Omental fat pad (tissue), 3 donors: ENCODE measurements at regions not wholly inside any gene's neighbourhood (a gene's known extent, or its start where the extent isn't known, plus 50 kb on each side); places are given as distances from the start of the nearest gene placed in this dataset.

Experiments
- ATAC-seq: fragments of 150-250 bp; one replicate; pipeline ENCODE4 v1.9.1; 2016; ENCODE audit warnings: mild to moderate bottlenecking, moderate library complexity; ENCODE audit not compliant: low FRiP score
- DNase-seq: peaks from one replicate; pipeline ENCODE4 v3.0.0-alpha.2; 2019; ENCODE audit warnings: low spot score
- TF ChIP-seq, protein P1 (sequence below), 3 donors: fragments of 450-650 bp; IDR thresholded peaks; one replicate each; pipeline ENCODE4 v1.5.1; 2016 to 2017; ENCODE audit warnings: antibody characterized with exemption in 3 of 3, mild to moderate bottlenecking in 3 of 3, moderate library complexity in 2 of 3

DNA sequence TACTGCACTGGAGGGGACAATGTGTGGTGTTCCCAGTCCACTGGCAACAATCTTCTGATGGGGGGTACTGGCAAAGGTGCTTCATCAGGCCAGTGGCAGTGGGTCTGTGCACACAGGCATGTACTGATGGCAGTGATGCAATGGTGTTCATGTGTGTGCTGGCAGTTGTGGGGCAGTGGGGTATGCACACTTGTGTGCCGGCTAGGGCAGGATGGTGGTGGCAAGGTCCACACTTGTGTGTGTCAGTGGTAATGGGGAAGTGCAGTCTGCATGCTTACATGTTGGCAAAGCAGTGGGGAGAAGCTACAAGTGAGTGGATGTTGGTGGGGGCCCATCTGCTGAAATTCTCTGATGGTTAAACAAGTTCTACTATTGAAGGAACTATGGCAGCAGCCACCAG is 504.6 kb upstream of the ZNF462 start:
- TF ChIP-seq, protein P1, sequence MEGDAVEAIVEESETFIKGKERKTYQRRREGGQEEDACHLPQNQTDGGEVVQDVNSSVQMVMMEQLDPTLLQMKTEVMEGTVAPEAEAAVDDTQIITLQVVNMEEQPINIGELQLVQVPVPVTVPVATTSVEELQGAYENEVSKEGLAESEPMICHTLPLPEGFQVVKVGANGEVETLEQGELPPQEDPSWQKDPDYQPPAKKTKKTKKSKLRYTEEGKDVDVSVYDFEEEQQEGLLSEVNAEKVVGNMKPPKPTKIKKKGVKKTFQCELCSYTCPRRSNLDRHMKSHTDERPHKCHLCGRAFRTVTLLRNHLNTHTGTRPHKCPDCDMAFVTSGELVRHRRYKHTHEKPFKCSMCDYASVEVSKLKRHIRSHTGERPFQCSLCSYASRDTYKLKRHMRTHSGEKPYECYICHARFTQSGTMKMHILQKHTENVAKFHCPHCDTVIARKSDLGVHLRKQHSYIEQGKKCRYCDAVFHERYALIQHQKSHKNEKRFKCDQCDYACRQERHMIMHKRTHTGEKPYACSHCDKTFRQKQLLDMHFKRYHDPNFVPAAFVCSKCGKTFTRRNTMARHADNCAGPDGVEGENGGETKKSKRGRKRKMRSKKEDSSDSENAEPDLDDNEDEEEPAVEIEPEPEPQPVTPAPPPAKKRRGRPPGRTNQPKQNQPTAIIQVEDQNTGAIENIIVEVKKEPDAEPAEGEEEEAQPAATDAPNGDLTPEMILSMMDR (IDR thresholded peaks at IDR 0.05) = no peak
- no peak for DNase-seq
- no peak for ATAC-seq

DNA sequence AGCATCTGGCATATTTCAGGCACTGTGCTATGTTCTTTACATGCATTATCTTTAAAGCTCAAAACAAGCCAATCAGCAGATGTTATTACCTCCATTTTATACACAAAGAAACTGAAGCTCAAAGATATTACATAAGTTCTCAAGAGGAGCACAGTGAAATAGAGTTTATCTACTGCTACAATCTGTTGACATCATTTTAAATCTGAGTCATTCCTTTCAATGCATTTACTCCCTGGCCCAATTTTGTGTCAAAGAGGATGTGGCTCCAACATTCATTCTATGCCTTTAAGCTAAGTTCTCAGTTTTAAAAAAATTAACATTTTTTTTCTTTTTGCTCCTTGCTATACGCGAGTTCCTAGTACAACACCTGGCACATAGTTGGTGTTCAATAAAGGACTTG is 486.3 kb upstream of the ZNF462 start:
- TF ChIP-seq, protein P1 (IDR thresholded peaks at IDR 0.05) = no peak
- DNase-seq (no peak), ATAC-seq (no peak)

- DNase-seq = no peak
- no peak for ATAC-seq
- TF ChIP-seq, protein P1 (IDR thresholded peaks at IDR 0.05) = no peak
Observed at GRCh38 chr9:106383072-106383471, 479.9 kb upstream of the ZNF462 start.

DNA sequence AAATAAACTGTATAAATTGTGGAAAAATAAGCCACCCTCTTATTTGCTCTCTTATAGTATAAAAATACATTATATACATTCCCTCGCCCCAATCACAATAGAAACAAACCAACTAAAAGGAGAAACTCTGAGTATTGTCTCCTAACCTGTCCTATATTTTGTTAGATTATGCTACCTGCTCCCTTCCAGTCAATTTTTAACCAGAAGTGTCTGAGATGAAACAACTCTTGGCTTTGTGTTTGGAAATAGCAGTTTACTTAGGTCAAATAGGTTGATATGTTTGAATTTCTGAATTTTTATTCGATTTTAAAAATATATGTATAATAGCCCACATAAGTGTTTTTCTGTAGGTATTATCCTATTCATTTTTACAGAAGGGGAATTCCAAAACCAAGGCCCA is 475.0 kb upstream of the ZNF462 start:
- DNase-seq (no peak), ATAC-seq (no peak)
- TF ChIP-seq, protein P1 (IDR thresholded peaks at IDR 0.05) = no peak

DNA sequence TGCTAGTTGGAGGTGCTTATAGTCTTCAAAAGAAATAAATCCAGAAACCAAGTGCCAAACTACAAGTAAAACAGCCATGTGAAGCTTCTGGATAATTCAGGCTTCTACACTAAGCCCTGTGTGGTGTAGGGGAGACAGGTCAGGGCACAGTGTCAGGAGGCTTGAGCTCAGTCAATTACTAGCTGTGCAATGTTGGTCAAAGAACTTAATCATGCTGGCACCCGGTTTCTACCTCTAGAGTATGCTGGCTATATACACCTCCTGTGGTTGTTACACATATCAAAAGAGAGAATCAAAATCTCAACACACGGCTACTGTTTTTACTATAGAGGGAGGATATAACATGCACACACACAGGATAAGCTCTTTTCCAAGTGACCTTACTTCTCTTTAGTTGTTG is 469.7 kb upstream of the ZNF462 start:
- ATAC-seq = no peak
- TF ChIP-seq, protein P1 (IDR thresholded peaks at IDR 0.05) = no peak
- DNase-seq = no peak

DNA sequence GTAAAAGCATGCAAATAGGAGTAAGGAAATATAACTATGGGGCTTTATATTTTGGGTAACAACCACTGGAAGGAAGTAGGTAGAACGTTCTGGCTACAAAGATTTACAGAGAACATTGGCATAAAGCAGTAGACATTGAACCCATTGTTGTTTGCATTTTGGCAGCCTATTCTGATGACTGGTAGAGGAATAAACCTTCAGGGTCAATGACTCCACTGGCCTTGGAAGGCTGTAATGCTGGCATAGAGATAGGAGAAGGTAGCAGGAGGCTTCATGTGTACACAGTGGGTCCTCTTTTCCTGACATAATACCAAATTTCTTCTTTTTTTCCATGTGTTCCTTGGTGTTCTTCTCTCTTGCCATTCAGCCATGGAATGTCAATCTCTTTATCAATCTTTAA is 462.8 kb upstream of the ZNF462 start:
- TF ChIP-seq, protein P1 (IDR thresholded peaks at IDR 0.05) = no peak
- ATAC-seq (no peak), DNase-seq (no peak)

- ATAC-seq (no peak), DNase-seq (no peak)
- TF ChIP-seq, protein P1 (IDR thresholded peaks at IDR 0.05) = no peak
Observed at GRCh38 chr9:106400950-106401349, 462.0 kb upstream of the ZNF462 start.
